Adrenal gland (tissue), 9 donors: ENCODE measurements at regions not wholly inside any gene's neighbourhood (a gene's known extent, or its start where the extent isn't known, plus 50 kb on each side); places are given as distances from the start of the nearest gene placed in this dataset.

Experiments
- DNase-seq, 7 donors: peaks; one replicate each; pipeline ENCODE4 v3.0.0-alpha.2; 2019 to 2020
- H3K27ac ChIP-seq, 5 donors: fragments of 200-600 bp; sonication (generic) in 4 of 5; 1 replicate in 3 of 5; 2 replicates in 2 of 5; pipeline versions ENCODE4 v1.5.1 to v1.8.0; 2016 to 2020; ENCODE audit warnings: mild to moderate bottlenecking in 1 of 5
- H3K27me3 ChIP-seq: fragments of 200-600 bp; 2 replicates; pipeline ENCODE4 v1.8.0; 2021
- H3K36me3 ChIP-seq, 2 donors: fragments of 200-600 bp; replicated peaks in 1 of 2; 1 replicate in 1 of 2; 2 replicates in 1 of 2; pipeline versions ENCODE4 v1.5.1 to v1.8.0; 2018 to 2022
- H3K4me1 ChIP-seq, 2 donors: fragments of 200-600 bp; replicated peaks in 1 of 2; 1 replicate in 1 of 2; 2 replicates in 1 of 2; pipeline versions ENCODE4 v1.5.1 to v1.8.0; 2018 to 2021
- H3K4me3 ChIP-seq, 4 donors: fragments of 200-600 bp; sonication (generic) in 3 of 4; one replicate each; pipeline ENCODE4 v1.5.1; 2016 to 2018
- H3K9me3 ChIP-seq, 3 donors: fragments of 200-600 bp; sonication (generic) in 1 of 3; replicated peaks in 1 of 3; 1 replicate in 2 of 3; 2 replicates in 1 of 3; pipeline versions ENCODE4 v1.5.1 to v1.8.0; 2016 to 2021
- CTCF ChIP-seq, 6 experiments: fragments of 450-650 bp in 4 of 6; fragments of 200-600 bp in 2 of 6; sonication (generic) in 1 of 6; IDR thresholded peaks; 1 replicate in 5 of 6; 2 replicates in 1 of 6; pipeline versions ENCODE4 v1.5.1 to v1.8.0; 2016 to 2021; ENCODE audit warnings: antibody characterized with exemption in 6 of 6, mild to moderate bottlenecking in 2 of 6, moderate library complexity in 1 of 6
- POLR2A ChIP-seq, 2 donors: fragments of 450-650 bp; IDR thresholded peaks; one replicate each; pipeline ENCODE4 v1.6.1; 2017; ENCODE audit warnings: antibody characterized with exemption in 2 of 2, mild to moderate bottlenecking in 2 of 2, moderate library complexity in 1 of 2
- WGBS, 4 donors: extraction: QIAGEN DNeasy Blood & Tissue Kit in 2 of 4; methylation state at CpG; one replicate each; pipeline versions ENCODE4 v1.1.5 to v1.1.7; 2013 to 2017; 5-methylcytosine and 5-hydroxymethylcytosine counted together
- intact Hi-C, 2 donors: fragments of 100-400 bp; cut with DNase I; formaldehyde crosslinking; loops; one replicate each; pipeline versions ENCODE4 v1.14.1 to v1.15.0; 2022 to 2023
- donor health status: healthy with polysubstance abuse.
- donor health status: Bipolar disorder and iron deficiency.
- donor health status: DM: yes; HTN: yes; CAD: no.
- donor health status: DM: no; HTN: no; CAD: no.
- donor health status: DM: no; HTN: no; CAD: no.

- intact Hi-C loops = no loop called here
Measured at GRCh38 chr6:120916844-120917243, 417.4 kb downstream of the TBC1D32 start.

GRCh38 chr6:120913486-120913885, 420.8 kb downstream of the TBC1D32 start:
- intact Hi-C loops = no loop called here
- 46 to 67% (median 49%) methylated on average over 1 of the region's 1 CpG for WGBS, 4 donors
- Histone ChIP-seq H3K27me3 (no peaks in the 10 kb centered on the region), H3K9me3 (no peaks in the 10 kb centered on the region), H3K36me3 (no peaks in the 10 kb centered on the region), H3K4me3 (no peak overlapping the region), H3K27ac (no peak overlapping the region), H3K4me1 (no peaks in the 10 kb centered on the region)
- no peak for TF ChIP-seq CTCF (IDR thresholded peaks at IDR 0.05)
- no peak for TF ChIP-seq POLR2A (IDR thresholded peaks at IDR 0.05)
- DNase-seq = no peak

More at GRCh38 chr6:120916844-120917243, 417.4 kb downstream of the TBC1D32 start:
- H3K27ac ChIP-seq = no peak overlapping the region
- TF ChIP-seq CTCF (IDR thresholded peaks at IDR 0.05) = no peak
- no peak for TF ChIP-seq POLR2A (IDR thresholded peaks at IDR 0.05)
- no peaks in the 10 kb centered on the region for H3K9me3 ChIP-seq
- no peak overlapping the region for H3K4me3 ChIP-seq
- H3K4me1 ChIP-seq = no peaks in the 10 kb centered on the region
- H3K27me3 ChIP-seq = no peaks in the 10 kb centered on the region
- WGBS, 4 donors = 66 to 77% (median 73%) methylated on average over 2 of the region's 2 CpGs
- no peaks in the 10 kb centered on the region for H3K36me3 ChIP-seq
- DNase-seq = no peak

GRCh38 chr6:120908767-120909166, 425.5 kb downstream of the TBC1D32 start:
- intact Hi-C loops = no loop called here
- H3K9me3 ChIP-seq = no peaks in the 10 kb centered on the region
- no peak overlapping the region for H3K27ac ChIP-seq
- H3K4me3 ChIP-seq = no peak overlapping the region
- no peaks in the 10 kb centered on the region for H3K4me1 ChIP-seq
- WGBS, 4 donors = 74 to 85% (median 78%) methylated on average over 5 of the region's 5 CpGs
- no peak for DNase-seq
- H3K36me3 ChIP-seq = no peaks in the 10 kb centered on the region
- no peak for TF ChIP-seq CTCF (IDR thresholded peaks at IDR 0.05)
- no peak for TF ChIP-seq POLR2A (IDR thresholded peaks at IDR 0.05)
- no peaks in the 10 kb centered on the region for H3K27me3 ChIP-seq

- Histone ChIP-seq H3K36me3 (no peaks in the 10 kb centered on the region), H3K4me1 (no peaks in the 10 kb centered on the region), H3K4me3 (no peak overlapping the region), H3K9me3 (no peaks in the 10 kb centered on the region), H3K27me3 (no peaks in the 10 kb centered on the region), H3K27ac (no peak overlapping the region)
- intact Hi-C loops = no loop called here
- 71 to 80% (median 75%) methylated on average over 2 of the region's 2 CpGs for WGBS, 4 donors
- no peak for TF ChIP-seq CTCF (IDR thresholded peaks at IDR 0.05)
- TF ChIP-seq POLR2A (IDR thresholded peaks at IDR 0.05) = no peak
- no peak for DNase-seq
Measured at GRCh38 chr6:120903836-120904235, 430.4 kb downstream of the TBC1D32 start.
